Pancreas (tissue), 10 donors: ENCODE measurements at regions not wholly inside any gene's neighbourhood (a gene's known extent, or its start where the extent isn't known, plus 50 kb on each side); places are given as distances from the start of the nearest gene placed in this dataset.
A peak's percentile ranks its signal among the peaks of the same experiment; 100 is the strongest.
"Not testable (repeated sequence)": the region's sequence is repeated elsewhere in the genome, so short reads cannot be mapped to it uniquely, and the experiment has no call there.

Source experiments
- ATAC-seq, 4 donors: fragments of 200-7000 bp; cut with Tn5 transposase; one replicate each; pipeline versions ENCODE4 v1.8.0 to v1.9.1; 2020; ENCODE audit warnings: mild to moderate bottlenecking in 4 of 4, moderate library complexity in 4 of 4
- DNase-seq, 6 donors: peaks; one replicate each; pipeline ENCODE4 v3.0.0-alpha.2; 2020
- FAIRE-seq: peaks from 2 replicates; lab custom pipeline; 2012; peaks lifted over from hg19 to GRCh38; lab: Jason Lieb, UNC
- H3K27ac ChIP-seq, 4 donors: fragments of 200-600 bp; sonication (generic); 1 replicate in 3 of 4; 2 replicates in 1 of 4; pipeline versions ENCODE4 v1.5.0 to v1.8.0; 2020
- H3K27me3 ChIP-seq, 4 donors: fragments of 200-600 bp; one replicate each; pipeline ENCODE4 v1.8.0; 2021
- H3K36me3 ChIP-seq, 3 donors: fragments of 200-600 bp; sonication (generic) in 1 of 3; one replicate each; pipeline versions ENCODE4 v1.5.0 to v1.8.0; 2020 to 2021
- H3K4me1 ChIP-seq, 3 donors: fragments of 200-600 bp; one replicate each; pipeline ENCODE4 v1.8.0; 2021
- H3K4me3 ChIP-seq, 4 donors: fragments of 200-600 bp; sonication (generic) in 2 of 4; one replicate each; pipeline versions ENCODE4 v1.5.0 to v1.8.0; 2020 to 2021
- H3K9me3 ChIP-seq, 4 donors: fragments of 200-600 bp; one replicate each; pipeline ENCODE4 v1.8.0; 2021
- WGBS, 2 donors: extraction: QIAGEN DNeasy Blood & Tissue Kit; methylation state at CpG; one replicate each; pipeline ENCODE4 v1.1.7; 2013; 5-methylcytosine and 5-hydroxymethylcytosine counted together
- intact Hi-C, 3 donors: fragments of 100-400 bp; cut with DNase I; formaldehyde crosslinking; loops; one replicate each; pipeline versions ENCODE4 v1.11.1 to v1.14.2; 2022
- TF ChIP-seq, protein P1 (sequence below), 4 donors: fragments of 200-600 bp; sonication (generic) in 3 of 4; IDR thresholded peaks; one replicate each; pipeline versions ENCODE4 v1.5.0 to v1.8.0; 2021; ENCODE audit warnings: antibody characterized with exemption in 4 of 4
- donor health status: healthy with polysubstance abuse.
- donor health status: DM: no; HTN: no; CAD: no; lungs with moderate emphysema.
- donor health status: DM: no; HTN: no; CAD: no.
- donor health status: control.
- donor health status: control.
- donor health status: Bipolar disorder and iron deficiency.
- donor health status: DM: yes; HTN: yes; CAD: no.
- donor health status: DM: no; HTN: no; CAD: no.
- donor health status: DM: no; HTN: no; CAD: no.
- donor health status: DM: yes; HTN: yes; CAD: no.

DNA sequence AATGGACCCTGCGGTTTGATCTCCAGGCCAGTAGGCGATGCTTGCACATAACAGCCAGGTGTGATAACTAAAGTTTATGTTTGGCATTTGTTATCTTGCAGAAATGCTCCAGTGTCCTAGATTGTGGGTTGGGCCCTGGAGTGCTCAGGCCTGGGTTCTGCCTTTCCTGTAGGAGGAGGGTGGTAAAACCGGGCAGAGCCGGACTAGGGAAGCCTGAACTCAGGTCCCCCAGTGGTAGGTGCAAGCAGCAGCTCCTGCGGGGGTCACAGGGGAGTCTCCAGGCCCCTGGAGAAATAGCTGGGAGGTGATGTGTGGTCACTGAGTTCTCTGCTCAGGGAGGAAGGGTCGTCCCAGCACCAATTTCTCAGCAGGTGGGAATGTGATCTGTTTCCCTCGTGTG, 538.3 kb upstream of the ANO3 start:
- TF ChIP-seq, protein P1, sequence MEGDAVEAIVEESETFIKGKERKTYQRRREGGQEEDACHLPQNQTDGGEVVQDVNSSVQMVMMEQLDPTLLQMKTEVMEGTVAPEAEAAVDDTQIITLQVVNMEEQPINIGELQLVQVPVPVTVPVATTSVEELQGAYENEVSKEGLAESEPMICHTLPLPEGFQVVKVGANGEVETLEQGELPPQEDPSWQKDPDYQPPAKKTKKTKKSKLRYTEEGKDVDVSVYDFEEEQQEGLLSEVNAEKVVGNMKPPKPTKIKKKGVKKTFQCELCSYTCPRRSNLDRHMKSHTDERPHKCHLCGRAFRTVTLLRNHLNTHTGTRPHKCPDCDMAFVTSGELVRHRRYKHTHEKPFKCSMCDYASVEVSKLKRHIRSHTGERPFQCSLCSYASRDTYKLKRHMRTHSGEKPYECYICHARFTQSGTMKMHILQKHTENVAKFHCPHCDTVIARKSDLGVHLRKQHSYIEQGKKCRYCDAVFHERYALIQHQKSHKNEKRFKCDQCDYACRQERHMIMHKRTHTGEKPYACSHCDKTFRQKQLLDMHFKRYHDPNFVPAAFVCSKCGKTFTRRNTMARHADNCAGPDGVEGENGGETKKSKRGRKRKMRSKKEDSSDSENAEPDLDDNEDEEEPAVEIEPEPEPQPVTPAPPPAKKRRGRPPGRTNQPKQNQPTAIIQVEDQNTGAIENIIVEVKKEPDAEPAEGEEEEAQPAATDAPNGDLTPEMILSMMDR (IDR thresholded peaks at IDR 0.05): no peak
- no peaks in the 10 kb centered on the region for H3K27me3 ChIP-seq
- ATAC-seq (no peak), FAIRE-seq (no peak), DNase-seq (peak in 1 of 6 donors; percentile 38)
- no peaks in the 10 kb centered on the region for H3K9me3 ChIP-seq
- H3K27ac ChIP-seq: no peak overlapping the region
- intact Hi-C loops: no loop called here
- no peaks in the 10 kb centered on the region for H3K4me1 ChIP-seq
- no peaks in the 10 kb centered on the region for H3K36me3 ChIP-seq
- 58 to 67% methylated on average over 7 of the region's 7 CpGs for WGBS, 2 donors
- no peak overlapping the region for H3K4me3 ChIP-seq

DNA sequence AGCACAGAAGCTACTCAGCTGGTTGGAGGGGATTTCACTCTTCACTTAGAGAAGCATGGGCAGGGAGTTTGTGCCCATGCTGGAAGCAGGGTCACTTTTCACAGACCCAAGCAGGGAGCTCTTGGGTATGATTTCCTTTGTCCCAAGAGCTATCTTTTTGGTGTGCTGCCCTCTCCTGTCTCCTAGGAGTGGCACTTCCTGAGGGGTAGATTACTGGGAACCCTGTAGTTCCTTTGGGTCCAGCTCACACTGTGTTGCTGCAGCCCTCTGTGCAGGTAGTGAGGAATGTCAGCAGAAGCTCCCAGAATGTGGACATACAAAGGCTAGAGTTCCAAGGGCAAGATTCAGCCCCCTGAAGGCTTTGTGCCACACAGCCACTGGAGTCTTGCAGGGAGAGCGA, 537.1 kb upstream of the ANO3 start:
- TF ChIP-seq, protein P1 (IDR thresholded peaks at IDR 0.05): no peak

DNA sequence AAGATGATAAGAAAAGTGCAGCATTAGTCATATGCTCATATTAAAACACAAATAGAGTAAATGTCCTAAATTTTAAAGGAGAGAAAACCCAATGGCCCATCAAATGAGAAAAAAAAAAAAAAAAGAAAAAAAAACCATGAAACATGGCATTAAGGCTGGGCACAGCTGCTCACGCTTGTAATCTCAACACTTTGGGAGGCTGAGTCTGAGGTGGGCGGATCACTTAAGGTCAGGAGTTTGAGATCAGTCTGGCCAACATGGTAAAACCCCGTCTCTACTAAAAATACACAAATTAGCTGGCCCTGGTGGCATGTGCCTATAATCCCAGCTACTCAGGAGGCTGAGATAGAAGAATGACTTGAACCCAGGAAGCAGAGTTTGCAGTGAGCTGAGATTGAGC, 515.5 kb upstream of the ANO3 start:
- Histone ChIP-seq H3K27me3 (no peaks in the 10 kb centered on the region), H3K4me1 (no peaks in the 10 kb centered on the region), H3K9me3 (no peaks in the 10 kb centered on the region), H3K27ac (no peak overlapping the region), H3K4me3 (no peak overlapping the region), H3K36me3 (no peaks in the 10 kb centered on the region)
- intact Hi-C loops: no loop called here
- TF ChIP-seq, protein P1 (IDR thresholded peaks at IDR 0.05): no peak
- ATAC-seq (no peak), FAIRE-seq (no peak), DNase-seq (no peak)
- 56 to 72% methylated on average over 3 of the region's 3 CpGs for WGBS, 2 donors

More for the DNA sequence above, 537.1 kb upstream of the ANO3 start:
- H3K27me3 ChIP-seq: no peaks in the 10 kb centered on the region
- intact Hi-C loops: no loop called here
- ATAC-seq: no peak
- no peaks in the 10 kb centered on the region for H3K4me1 ChIP-seq
- H3K36me3 ChIP-seq: no peaks in the 10 kb centered on the region
- no peak overlapping the region for H3K27ac ChIP-seq
- no peak for DNase-seq
- WGBS, 2 donors: 48 to 64% methylated on average over 1 of the region's 1 CpG
- no peak for FAIRE-seq
- H3K4me3 ChIP-seq: no peak overlapping the region
- H3K9me3 ChIP-seq: no peaks in the 10 kb centered on the region

DNA sequence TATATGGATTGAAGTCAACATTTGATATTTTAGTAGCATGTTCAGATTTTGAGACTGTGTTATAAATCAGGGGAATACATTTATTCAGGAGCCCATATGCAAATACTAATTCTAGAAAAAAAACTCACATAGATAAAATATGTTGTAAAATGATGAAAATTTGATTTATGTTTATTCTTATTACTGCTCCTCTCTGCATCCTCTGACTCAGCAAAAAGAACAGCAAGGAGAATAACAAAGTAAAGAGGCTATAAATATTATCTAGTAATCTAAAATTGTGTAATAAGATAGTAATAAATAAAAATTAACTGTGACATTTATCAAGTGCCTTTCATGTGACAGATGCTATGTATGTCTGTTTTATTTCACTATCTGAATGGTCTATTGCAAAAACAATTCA, 507.2 kb upstream of the ANO3 start:
- ATAC-seq: no peak
- H3K4me1 ChIP-seq: no peaks in the 10 kb centered on the region
- H3K27ac ChIP-seq: no peak overlapping the region
- H3K27me3 ChIP-seq: no peaks in the 10 kb centered on the region
- H3K9me3 ChIP-seq: no peaks in the 10 kb centered on the region
- H3K36me3 ChIP-seq: no peaks in the 10 kb centered on the region
- intact Hi-C loops: no loop called here
- FAIRE-seq: no peak
- no peak for DNase-seq
- TF ChIP-seq, protein P1 (IDR thresholded peaks at IDR 0.05): no peak
- no peak overlapping the region for H3K4me3 ChIP-seq

DNA sequence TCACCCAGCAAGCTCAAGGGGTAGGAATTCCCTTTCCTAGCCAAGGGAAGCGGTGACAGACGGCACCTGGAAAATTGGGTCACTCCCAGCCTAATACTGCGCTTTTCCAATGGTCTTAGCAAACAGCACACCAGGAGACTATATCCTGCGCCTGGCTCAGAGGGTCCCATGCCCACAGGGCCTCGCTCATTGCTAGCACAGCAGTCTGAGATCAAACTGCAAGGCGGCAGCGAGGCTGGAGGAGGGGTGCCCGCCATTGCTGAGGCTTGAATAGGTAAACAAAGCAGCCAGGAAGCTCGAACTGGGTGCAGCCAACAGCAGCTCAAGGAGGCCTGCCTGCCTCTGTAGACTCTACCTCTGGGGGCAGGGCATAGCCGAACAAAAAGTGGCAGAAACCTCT, 500.4 kb upstream of the ANO3 start:
- not testable (repeated sequence) for FAIRE-seq

More for the DNA sequence above, 500.4 kb upstream of the ANO3 start:
- peak in 1 of 6 donors; percentile 33 for DNase-seq
- H3K9me3 ChIP-seq, ATAC-seq, H3K4me1 ChIP-seq, H3K36me3 ChIP-seq, H3K27ac ChIP-seq, H3K4me3 ChIP-seq, intact Hi-C loops, H3K27me3 ChIP-seq: not testable (repeated sequence)
- WGBS, 2 donors: 72 to 78% methylated on average over 10 of the region's 10 CpGs
